GM12878 (cell line): ENCODE measurements at regions not wholly inside any gene's neighbourhood (a gene's known extent, or its start where the extent isn't known, plus 50 kb on each side); places are given as distances from the start of the nearest gene placed in this dataset.

Source experiments
- CTCF ChIP-seq, 3 experiments: IDR thresholded peaks in 2 of 3; conservative IDR thresholded peaks in 1 of 3; 2 replicates each; pipeline ENCODE4 v1.5.1; 2011; ENCODE audit warnings: low read depth in 3 of 3, low read length in 3 of 3, mild to moderate bottlenecking in 3 of 3, control low read depth in 2 of 3, moderate library complexity in 2 of 3, inconsistent platforms in 1 of 3, mixed read lengths in 1 of 3; ENCODE audit not compliant: control insufficient read depth in 2 of 3, insufficient read depth in 1 of 3; ENCODE audit errors: extremely low read depth in 1 of 3
- EP300 ChIP-seq, 2 experiments: fragments of 150-350 bp in 1 of 2; IDR thresholded peaks; 2 replicates each; pipeline ENCODE4 v1.6.1; 2011 to 2012; ENCODE audit warnings: low read depth in 2 of 2, low read length in 2 of 2, borderline replicate concordance in 1 of 2, improper control_type of control experiment in 1 of 2, inconsistent platforms in 1 of 2; ENCODE audit not compliant: control insufficient read depth in 1 of 2
- EZH2 ChIP-seq: IDR thresholded peaks from 2 replicates; pipeline ENCODE4 v1.6.1; 2012; ENCODE audit warnings: low read depth, mild to moderate bottlenecking, control low read depth, inconsistent platforms, low read length, borderline replicate concordance; ENCODE audit not compliant: control insufficient read depth
- FOXM1 ChIP-seq: IDR thresholded peaks from 2 replicates; pipeline ENCODE4 v1.6.1; 2012; ENCODE audit warnings: low read depth, mild to moderate bottlenecking, inconsistent platforms, low read length, moderate library complexity
- GABPA ChIP-seq: IDR thresholded peaks from 2 replicates; pipeline ENCODE4 v1.6.1; 2014; ENCODE audit warnings: antibody characterized with exemption, low read depth, mild to moderate bottlenecking, inconsistent platforms
- HCFC1 ChIP-seq: fragments of 150-350 bp; IDR thresholded peaks from 2 replicates; pipeline ENCODE4 v1.6.1; 2014; ENCODE audit warnings: low read length
- RCOR1 ChIP-seq: conservative IDR thresholded peaks from 2 replicates; pipeline ENCODE4 v1.6.1; 2012; ENCODE audit warnings: low read depth, low read length, improper control_type of control experiment
- REST ChIP-seq: IDR thresholded peaks from 2 replicates; pipeline ENCODE4 v1.6.1; 2012; ENCODE audit warnings: mild to moderate bottlenecking, low read depth, low read length
- RFX5 ChIP-seq: IDR thresholded peaks from 2 replicates; pipeline ENCODE4 v1.6.1; 2011; ENCODE audit warnings: low read depth, low read length, improper control_type of control experiment
- TAF1 ChIP-seq: IDR thresholded peaks from 2 replicates; pipeline ENCODE4 v1.6.1; 2011; ENCODE audit warnings: mild to moderate bottlenecking, low read depth, low read length, borderline replicate concordance
- ZNF274 ChIP-seq: IDR thresholded peaks from one replicate; pipeline ENCODE4 v1.8.0; 2011; ENCODE audit not compliant: insufficient read length, insufficient read depth
- ZZZ3 ChIP-seq: IDR thresholded peaks from 2 replicates; pipeline ENCODE4 v1.6.1; 2011; ENCODE audit warnings: low read depth; ENCODE audit not compliant: control insufficient read depth, insufficient read length

GRCh38 chr14:101404426-101405170 is 156.7 kb upstream of the DIO3 start:
- TF ChIP-seq EP300 (IDR thresholded peaks at IDR 0.05; ENCODE audit: borderline replicate concordance in 1 of 2, control insufficient read depth in 1 of 2, low read depth in 2 of 2, low read length in 2 of 2) (no peak), REST (no peak), CTCF (IDR thresholded peaks at IDR 0.05 in 2 of 3, conservative IDR thresholded peaks at IDR 0.05 in 1 of 3; ENCODE audit: control insufficient read depth in 2 of 3, extremely low read depth in 1 of 3, insufficient read depth in 1 of 3, low read depth in 3 of 3, low read length in 3 of 3) (no peak), TAF1 (no peak), HCFC1 (no peak), GABPA (no peak), EZH2 (no peak), ZNF274 (no peak), ZZZ3 (no peak), FOXM1 (no peak), RFX5 (no peak), RCOR1 (no peak)
